Activated T-cell treated with anti-CD3 and anti-CD28 coated beads, Interleukin-2, amount 50 U/mL, for 72 hours (primary cell): ENCODE measurements at regions not wholly inside any gene's neighbourhood (a gene's known extent, or its start where the extent isn't known, plus 50 kb on each side); places are given as distances from the start of the nearest gene placed in this dataset.

Experiments
- ATAC-seq, 2 donors: fragments of 150-1000 bp; cut with Tn5 transposase; replicated peaks in 1 of 2; 2 replicates each; pipeline ENCODE4 v1.10.0; 2021; ENCODE audit warnings: moderate library complexity in 2 of 2, mild to moderate bottlenecking in 1 of 2
- DNase-seq, 2 donors: peaks; one replicate each; pipeline ENCODE4 v3.0.0; 2021 to 2022; ENCODE audit warnings: mixed read lengths in 1 of 2
- H3K27ac Mint-ChIP-seq: one replicate; pipeline ENCODE4 v1.8.0; 2022; ENCODE audit warnings: mild to moderate bottlenecking, moderate library complexity, mixed read lengths
- H3K27me3 Mint-ChIP-seq: one replicate; pipeline ENCODE4 v1.8.0; 2022; ENCODE audit warnings: low read depth, mixed read lengths
- H3K36me3 Mint-ChIP-seq, 2 donors: one replicate each; pipeline ENCODE4 v1.8.0; 2022; ENCODE audit warnings: mixed read lengths in 2 of 2, mild to moderate bottlenecking in 1 of 2; ENCODE audit not compliant: insufficient read depth in 2 of 2
- H3K4me1 Mint-ChIP-seq: one replicate; pipeline ENCODE4 v1.8.0; 2022; ENCODE audit warnings: low read depth, mixed read lengths
- H3K4me3 Mint-ChIP-seq, 2 donors: one replicate each; pipeline ENCODE4 v1.8.0; 2022; ENCODE audit warnings: mild to moderate bottlenecking in 2 of 2, mixed read lengths in 2 of 2, moderate library complexity in 2 of 2
- H3K9me3 Mint-ChIP-seq, 2 donors: one replicate each; pipeline ENCODE4 v1.8.0; 2022; ENCODE audit warnings: mixed read lengths in 2 of 2

GRCh38 chr4:157838366-157838765, 334.5 kb downstream of the GASK1B start:
- no peak for DNase-seq
- ATAC-seq: no peak
- Mint-ChIP-seq H3K27ac (no peak overlapping the region), H3K9me3 (peaks cover 1 to 5% of the 10 kb centered on the region in 2 donors), H3K4me1 (no peaks in the 10 kb centered on the region), H3K27me3 (no peaks in the 10 kb centered on the region), H3K4me3 (no peak overlapping the region), H3K36me3 (no peaks in the 10 kb centered on the region)

GRCh38 chr4:157837071-157837703, 335.6 kb downstream of the GASK1B start:
- H3K36me3 Mint-ChIP-seq: no peaks in the 10 kb centered on the region
- H3K27me3 Mint-ChIP-seq: no peaks in the 10 kb centered on the region
- H3K9me3 Mint-ChIP-seq: peaks cover 0 to 3% of the 10 kb centered on the region in 2 donors
- no peak overlapping the region for H3K27ac Mint-ChIP-seq
- H3K4me3 Mint-ChIP-seq: no peak overlapping the region
- H3K4me1 Mint-ChIP-seq: no peaks in the 10 kb centered on the region
- DNase-seq (no peak), ATAC-seq (no peak)

- Mint-ChIP-seq H3K4me3 (no peak overlapping the region), H3K4me1 (no peaks in the 10 kb centered on the region), H3K27ac (no peak overlapping the region), H3K9me3 (peaks cover 3 to 4% of the 10 kb centered on the region in 2 donors), H3K36me3 (no peaks in the 10 kb centered on the region), H3K27me3 (no peaks in the 10 kb centered on the region)
- ATAC-seq (no peak), DNase-seq (no peak)
These were observed 340.2 kb downstream of the GASK1B start for GRCh38 chr4:157832596-157832995.

GRCh38 chr4:157824021-157824420, 348.8 kb downstream of the GASK1B start:
- Mint-ChIP-seq H3K36me3 (no peaks in the 10 kb centered on the region), H3K4me3 (no peak overlapping the region), H3K27me3 (no peaks in the 10 kb centered on the region), H3K27ac (no peak overlapping the region), H3K4me1 (no peaks in the 10 kb centered on the region), H3K9me3 (peaks cover 7 to 12% of the 10 kb centered on the region in 2 donors)
- no peak for ATAC-seq
- DNase-seq: no peak

- H3K4me1 Mint-ChIP-seq: no peaks in the 10 kb centered on the region
- peaks cover 3 to 5% of the 10 kb centered on the region in 2 donors for H3K9me3 Mint-ChIP-seq
- H3K4me3 Mint-ChIP-seq: no peak overlapping the region
- DNase-seq (no peak), ATAC-seq (no peak)
- no peaks in the 10 kb centered on the region for H3K36me3 Mint-ChIP-seq
- no peak overlapping the region for H3K27ac Mint-ChIP-seq
- no peaks in the 10 kb centered on the region for H3K27me3 Mint-ChIP-seq
These were observed 351.0 kb downstream of the GASK1B start for GRCh38 chr4:157821814-157822213.

- H3K27me3 Mint-ChIP-seq: no peaks in the 10 kb centered on the region
- H3K9me3 Mint-ChIP-seq: peaks cover 0 to 2% of the 10 kb centered on the region in 2 donors
- H3K4me3 Mint-ChIP-seq: no peak overlapping the region
- no peaks in the 10 kb centered on the region for H3K36me3 Mint-ChIP-seq
- H3K4me1 Mint-ChIP-seq: no peaks in the 10 kb centered on the region
- DNase-seq (no peak), ATAC-seq (no peak)
- H3K27ac Mint-ChIP-seq: no peak overlapping the region
These were observed 352.9 kb downstream of the GASK1B start for GRCh38 chr4:157819693-157820464.

GRCh38 chr4:157818946-157819692, 353.7 kb downstream of the GASK1B start:
- DNase-seq (no peak), ATAC-seq (no peak)
- H3K9me3 Mint-ChIP-seq: peaks cover 0 to 2% of the 10 kb centered on the region in 2 donors
- no peak overlapping the region for H3K4me3 Mint-ChIP-seq
- H3K27me3 Mint-ChIP-seq: no peaks in the 10 kb centered on the region
- no peaks in the 10 kb centered on the region for H3K36me3 Mint-ChIP-seq
- H3K27ac Mint-ChIP-seq: no peak overlapping the region
- no peaks in the 10 kb centered on the region for H3K4me1 Mint-ChIP-seq

- H3K4me1 Mint-ChIP-seq: no peaks in the 10 kb centered on the region
- no peak for DNase-seq
These were observed 362.6 kb downstream of the GASK1B start for GRCh38 chr4:157810137-157810774.

GRCh38 chr4:157808796-157809383, 363.9 kb downstream of the GASK1B start:
- no peaks in the 10 kb centered on the region for H3K4me1 Mint-ChIP-seq
- H3K36me3 Mint-ChIP-seq: no peaks in the 10 kb centered on the region
- DNase-seq (no peak), ATAC-seq (no peak)
- H3K27ac Mint-ChIP-seq: no peak overlapping the region
- no peak overlapping the region for H3K4me3 Mint-ChIP-seq
- H3K27me3 Mint-ChIP-seq: no peaks in the 10 kb centered on the region
- H3K9me3 Mint-ChIP-seq: no peaks in the 10 kb centered on the region

More at GRCh38 chr4:157810137-157810774, 362.6 kb downstream of the GASK1B start:
- no peaks in the 10 kb centered on the region for H3K9me3 Mint-ChIP-seq
- no peaks in the 10 kb centered on the region for H3K27me3 Mint-ChIP-seq
- H3K4me3 Mint-ChIP-seq: no peak overlapping the region
- no peak overlapping the region for H3K27ac Mint-ChIP-seq
- ATAC-seq: no peak
- no peaks in the 10 kb centered on the region for H3K36me3 Mint-ChIP-seq

GRCh38 chr4:157806184-157806583, 366.6 kb downstream of the GASK1B start:
- H3K4me3 Mint-ChIP-seq: no peak overlapping the region
- no peak overlapping the region for H3K27ac Mint-ChIP-seq

GRCh38 chr4:157804986-157805385, 367.8 kb downstream of the GASK1B start:
- Mint-ChIP-seq H3K4me1 (no peaks in the 10 kb centered on the region), H3K27me3 (no peaks in the 10 kb centered on the region), H3K4me3 (no peak overlapping the region), H3K27ac (no peak overlapping the region), H3K36me3 (no peaks in the 10 kb centered on the region), H3K9me3 (peaks cover 0 to 2% of the 10 kb centered on the region in 2 donors)
- no peak for ATAC-seq
- no peak for DNase-seq

More at GRCh38 chr4:157806184-157806583, 366.6 kb downstream of the GASK1B start:
- DNase-seq: no peak
- peaks cover 0 to 2% of the 10 kb centered on the region in 2 donors for H3K9me3 Mint-ChIP-seq
- ATAC-seq: no peak
- H3K27me3 Mint-ChIP-seq: no peaks in the 10 kb centered on the region
- H3K36me3 Mint-ChIP-seq: no peaks in the 10 kb centered on the region
- no peaks in the 10 kb centered on the region for H3K4me1 Mint-ChIP-seq

- ATAC-seq (no peak), DNase-seq (no peak)
- H3K4me1 Mint-ChIP-seq: no peaks in the 10 kb centered on the region
- H3K27me3 Mint-ChIP-seq: no peaks in the 10 kb centered on the region
- no peak overlapping the region for H3K27ac Mint-ChIP-seq
- H3K9me3 Mint-ChIP-seq: peaks cover 0 to 2% of the 10 kb centered on the region in 2 donors
- H3K4me3 Mint-ChIP-seq: no peak overlapping the region
- H3K36me3 Mint-ChIP-seq: no peaks in the 10 kb centered on the region
These were observed 368.8 kb downstream of the GASK1B start for GRCh38 chr4:157803845-157804521.
